GM19452 (cell line): ENCODE measurements at regions not wholly inside any gene's neighbourhood (a gene's known extent, or its start where the extent isn't known, plus 50 kb on each side); places are given as distances from the start of the nearest gene placed in this dataset.
"Not testable (repeated sequence)": the region's sequence is repeated elsewhere in the genome, so short reads cannot be mapped to it uniquely, and the experiment has no call there.

Experiments
- ATAC-seq: cut with Tn5 transposase; IDR thresholded peaks from one replicate; pipeline ENCODE4 v1.9.1; 2021; ENCODE audit not compliant: unreplicated experiment

- not testable (repeated sequence) for ATAC-seq
Measured at GRCh38 chr13:55178582-55178981, 1962.1 kb upstream of the PRR20A start.

GRCh38 chr13:55190996-55191395, 1949.7 kb upstream of the PRR20A start:
- ATAC-seq, result no peak

GRCh38 chr13:55199134-55199533, 1941.6 kb upstream of the PRR20A start:
- ATAC-seq, result no peak

GRCh38 chr13:55214841-55215345, 1925.8 kb upstream of the PRR20A start:
- ATAC-seq, result no peak

GRCh38 chr13:55219538-55219937, 1921.2 kb upstream of the PRR20A start:
- ATAC-seq, result no peak

GRCh38 chr13:55229906-55230569, 1910.7 kb upstream of the PRR20A start:
- ATAC-seq, result no peak

DNA sequence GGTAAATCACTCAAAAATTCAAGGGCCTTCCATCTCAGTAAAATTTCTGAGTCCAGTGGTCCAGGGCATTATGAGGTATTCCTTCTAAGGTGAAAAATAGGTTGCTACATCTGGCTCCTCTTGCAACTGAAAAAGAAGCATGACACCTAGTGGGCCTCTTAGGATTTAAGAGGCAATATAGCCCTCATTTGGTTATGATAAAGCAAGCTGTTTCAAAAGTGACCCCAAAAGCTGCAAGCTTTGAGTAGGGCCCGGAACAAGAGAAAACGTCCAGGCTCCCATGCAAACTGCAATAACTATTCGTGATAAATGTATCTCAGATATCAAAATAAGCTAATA, 1910.2 kb upstream of the PRR20A start:
- ATAC-seq, result no peak

GRCh38 chr13:55234311-55234710, 1906.4 kb upstream of the PRR20A start:
- ATAC-seq, result no peak

DNA sequence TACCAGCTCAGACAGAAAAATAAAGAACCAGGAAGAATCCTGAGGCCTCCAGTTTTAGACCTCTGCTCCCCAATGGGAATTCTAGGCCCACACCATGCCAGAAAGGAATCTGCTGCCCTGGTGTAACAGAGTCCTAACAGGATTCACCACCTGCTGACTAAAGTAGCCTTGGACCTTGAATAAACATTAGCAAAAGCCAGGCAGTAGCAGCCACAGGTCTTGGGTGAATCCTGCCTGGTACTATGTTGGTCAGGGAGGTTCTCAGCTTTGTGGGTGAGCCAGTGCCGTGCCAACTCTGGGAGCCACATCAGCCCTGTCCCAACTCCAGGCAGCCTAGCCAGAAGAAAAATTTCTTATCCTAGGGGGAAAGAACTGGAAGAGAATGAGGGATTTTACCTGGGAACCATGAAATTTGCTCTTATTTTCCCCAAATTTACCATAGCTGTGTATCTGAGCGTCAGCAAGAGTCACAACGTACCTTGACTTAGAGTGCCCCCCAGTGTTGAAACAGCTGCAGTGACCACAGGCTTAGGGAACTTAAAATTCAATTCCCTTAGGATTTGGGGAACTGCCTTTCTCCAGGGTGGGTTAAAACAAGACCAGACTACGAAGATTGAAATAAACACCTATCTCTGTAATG, 1895.6 kb upstream of the PRR20A start:
- ATAC-seq, result no peak

DNA sequence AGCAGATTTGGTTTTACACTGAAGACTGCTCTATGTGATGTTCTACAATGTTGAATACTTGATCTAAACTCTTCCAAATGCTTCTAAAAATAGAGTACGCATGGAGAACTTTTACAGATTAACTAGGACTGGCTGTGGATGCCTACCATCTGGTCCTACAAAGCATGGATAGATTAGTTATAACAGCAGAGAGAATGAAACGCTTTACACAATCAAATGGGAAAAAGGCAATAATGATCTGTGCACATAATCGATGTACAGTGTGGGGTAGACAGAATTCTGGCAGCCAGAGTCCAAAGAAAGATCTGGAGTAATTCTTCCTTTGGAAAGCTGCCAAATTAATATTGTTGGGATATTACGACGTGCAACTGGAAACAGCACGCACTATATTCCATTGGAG, 1885.5 kb upstream of the PRR20A start:
- no peak for ATAC-seq

- no peak for ATAC-seq
Measured at GRCh38 chr13:55263045-55263444, 1877.7 kb upstream of the PRR20A start.

DNA sequence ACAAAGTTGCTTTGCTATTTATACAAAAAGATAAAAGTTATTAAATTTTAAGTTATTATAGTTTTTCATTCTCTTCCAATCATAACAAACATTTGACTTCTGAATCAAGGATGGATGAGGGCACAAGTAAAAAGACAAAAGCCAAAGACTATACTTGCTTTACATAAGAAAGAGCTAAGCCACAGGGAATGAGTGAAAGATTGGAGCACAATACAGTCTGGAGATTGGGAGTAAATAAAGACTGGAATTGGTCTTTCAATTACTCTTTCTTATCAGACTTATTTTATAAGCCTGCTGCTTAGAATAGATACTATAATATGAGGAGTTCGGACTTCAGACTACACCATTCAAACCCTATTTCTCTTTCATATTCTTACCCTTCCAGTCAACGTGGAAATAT, 1874.1 kb upstream of the PRR20A start:
- no peak for ATAC-seq

DNA sequence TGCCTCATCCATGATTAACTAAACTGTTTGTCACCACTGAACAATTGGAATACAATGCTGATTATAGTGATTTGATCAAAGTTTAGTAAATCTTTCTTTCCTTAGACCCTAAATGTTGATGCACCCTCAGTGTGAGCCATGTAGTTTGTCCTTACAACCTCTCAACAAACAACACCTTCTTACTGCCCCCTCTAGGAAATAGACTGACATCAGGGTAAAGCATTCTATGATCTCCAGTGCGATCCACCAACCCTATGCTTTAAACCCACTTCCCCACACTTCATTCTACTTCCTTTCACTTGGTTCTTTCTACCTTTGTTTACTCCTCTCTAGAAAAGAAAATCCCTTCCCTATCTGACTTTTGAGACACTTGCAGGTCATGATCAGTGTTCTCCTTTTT, 1842.5 kb upstream of the PRR20A start:
- ATAC-seq, result no peak

GRCh38 chr13:55302568-55302967, 1838.2 kb upstream of the PRR20A start:
- no peak for ATAC-seq

- ATAC-seq, result no peak
Measured at GRCh38 chr13:55307909-55308308, 1832.8 kb upstream of the PRR20A start.

- no peak for ATAC-seq
Measured at GRCh38 chr13:55341891-55342290, 1798.8 kb upstream of the PRR20A start.

DNA sequence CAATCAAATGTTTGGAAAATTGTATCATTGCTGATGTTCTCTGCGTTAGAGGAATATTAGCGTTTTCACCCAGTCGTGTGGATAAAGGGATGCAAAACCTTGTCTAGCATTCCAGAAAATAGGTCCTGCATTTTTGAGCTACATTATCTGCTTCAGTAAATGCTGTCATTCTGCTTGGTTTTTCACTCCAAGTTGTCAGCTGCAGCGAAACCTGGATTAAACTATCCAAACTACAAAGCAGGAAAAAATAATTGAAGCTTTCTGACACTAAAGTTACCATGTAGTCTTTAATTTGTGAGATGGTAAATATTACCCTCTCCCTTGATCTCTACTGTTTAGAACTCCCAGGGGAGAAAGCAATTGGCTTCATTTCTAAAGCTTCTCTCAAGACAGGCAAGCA, 1795.5 kb upstream of the PRR20A start:
- no peak for ATAC-seq

- ATAC-seq, result no peak
Measured at GRCh38 chr13:55347528-55347927, 1793.2 kb upstream of the PRR20A start.

DNA sequence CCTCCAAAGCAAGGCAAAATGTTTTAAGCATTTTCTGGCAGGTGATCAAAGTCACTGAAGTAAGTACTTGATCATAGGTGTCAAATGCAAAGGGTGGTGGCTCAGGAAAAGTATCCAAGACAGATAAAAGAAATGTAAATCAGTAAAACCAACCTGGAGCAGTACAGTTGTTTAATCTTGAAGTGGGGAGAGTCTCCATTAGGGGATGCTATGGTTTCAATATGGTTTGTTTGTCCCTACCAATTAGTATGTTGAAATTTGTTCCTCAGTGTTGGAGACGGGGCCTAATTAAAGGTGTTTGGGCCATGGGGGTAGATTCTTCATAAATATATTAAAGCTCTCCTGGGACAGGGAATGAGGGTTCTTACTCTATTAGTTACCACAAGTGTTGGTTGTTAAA, 1781.7 kb upstream of the PRR20A start:
- ATAC-seq, result no peak

DNA sequence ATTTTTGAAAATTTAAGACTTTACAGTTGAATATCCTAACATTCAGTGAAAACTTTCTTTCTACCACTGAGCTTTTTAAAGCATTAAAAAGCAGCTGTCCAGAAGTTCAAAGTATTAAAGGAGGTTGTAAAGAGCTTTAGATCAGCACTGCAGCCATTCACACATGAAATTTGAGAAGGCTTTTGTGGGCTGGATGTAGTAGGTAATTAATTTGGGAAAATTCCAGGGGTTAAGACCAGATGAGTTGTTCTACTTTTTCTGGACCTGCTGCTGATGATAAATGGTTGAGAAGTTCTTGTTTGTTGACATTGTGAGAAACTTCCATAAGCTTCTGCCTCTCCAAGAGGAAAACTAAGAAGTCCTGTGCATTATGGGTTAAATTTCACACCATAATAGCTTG, 1779.6 kb upstream of the PRR20A start:
- ATAC-seq, result no peak

DNA sequence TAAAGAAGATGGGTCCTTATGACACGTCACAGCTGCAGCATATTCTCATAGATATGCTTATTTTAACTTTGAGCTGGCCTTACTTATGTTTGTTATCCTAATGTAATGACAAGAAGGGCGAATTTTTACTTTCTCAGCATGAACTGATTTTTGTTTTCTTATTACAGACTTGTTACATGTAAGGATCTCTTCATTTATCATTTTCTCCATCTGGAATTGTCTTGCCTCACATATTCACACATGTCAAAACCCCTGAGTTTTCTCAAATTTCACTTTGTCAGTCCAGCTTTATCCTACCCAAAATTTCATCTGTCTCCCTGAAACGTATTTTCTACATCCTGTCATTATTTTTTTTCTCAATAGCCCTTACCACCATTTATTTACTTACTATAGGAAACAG, 1774.0 kb upstream of the PRR20A start:
- ATAC-seq, result no peak

DNA sequence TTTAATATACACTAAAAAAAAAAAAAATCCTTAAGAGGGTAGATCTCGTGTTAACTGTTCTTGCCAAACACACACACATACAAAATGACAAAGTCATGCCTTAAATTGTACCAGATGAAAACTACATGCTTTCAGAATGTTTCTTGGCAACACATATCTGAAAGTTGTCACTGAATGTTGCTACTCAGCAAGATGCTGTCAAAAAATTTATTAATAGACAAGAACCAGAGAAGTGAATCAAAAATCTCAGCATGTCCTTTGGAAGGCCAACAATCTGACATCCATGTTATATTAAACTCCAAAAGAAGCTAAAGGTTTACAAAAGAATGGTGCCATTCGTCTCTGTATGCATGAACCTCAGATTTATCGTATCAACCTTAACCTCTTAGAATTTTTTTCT, 1746.2 kb upstream of the PRR20A start:
- no peak for ATAC-seq

GRCh38 chr13:55402870-55403269, 1737.8 kb upstream of the PRR20A start:
- no peak for ATAC-seq
